ENCODE measurements at regions not wholly inside any gene's neighbourhood (a gene's known extent, or its start where the extent isn't known, plus 50 kb on each side); places are given as distances from the start of the nearest gene placed in this dataset.

- H3K27ac ChIP-seq: no peak overlapping the region
- no peaks in the 10 kb centered on the region for H3K36me3 ChIP-seq
- TF ChIP-seq POLR2A (IDR thresholded peaks at IDR 0.05) (no peak), POLR2AphosphoS5 (IDR thresholded peaks at IDR 0.05) (no peak), EP300 (IDR thresholded peaks at IDR 0.05) (no peak), CTCF (IDR thresholded peaks at IDR 0.05) (no peak)
- H3K4me1 ChIP-seq: no peaks in the 10 kb centered on the region
- no peak for DNase-seq
- intact Hi-C loops (cut with DNase I): no loop called here
- no peaks in the 10 kb centered on the region for H3K9me3 ChIP-seq
- H3K27me3 ChIP-seq: no peaks in the 10 kb centered on the region
- H3K4me3 ChIP-seq: no peak overlapping the region
Measured at GRCh38 chr1:191636345-191636744, 521.9 kb upstream of the RGS18 start.

DNA sequence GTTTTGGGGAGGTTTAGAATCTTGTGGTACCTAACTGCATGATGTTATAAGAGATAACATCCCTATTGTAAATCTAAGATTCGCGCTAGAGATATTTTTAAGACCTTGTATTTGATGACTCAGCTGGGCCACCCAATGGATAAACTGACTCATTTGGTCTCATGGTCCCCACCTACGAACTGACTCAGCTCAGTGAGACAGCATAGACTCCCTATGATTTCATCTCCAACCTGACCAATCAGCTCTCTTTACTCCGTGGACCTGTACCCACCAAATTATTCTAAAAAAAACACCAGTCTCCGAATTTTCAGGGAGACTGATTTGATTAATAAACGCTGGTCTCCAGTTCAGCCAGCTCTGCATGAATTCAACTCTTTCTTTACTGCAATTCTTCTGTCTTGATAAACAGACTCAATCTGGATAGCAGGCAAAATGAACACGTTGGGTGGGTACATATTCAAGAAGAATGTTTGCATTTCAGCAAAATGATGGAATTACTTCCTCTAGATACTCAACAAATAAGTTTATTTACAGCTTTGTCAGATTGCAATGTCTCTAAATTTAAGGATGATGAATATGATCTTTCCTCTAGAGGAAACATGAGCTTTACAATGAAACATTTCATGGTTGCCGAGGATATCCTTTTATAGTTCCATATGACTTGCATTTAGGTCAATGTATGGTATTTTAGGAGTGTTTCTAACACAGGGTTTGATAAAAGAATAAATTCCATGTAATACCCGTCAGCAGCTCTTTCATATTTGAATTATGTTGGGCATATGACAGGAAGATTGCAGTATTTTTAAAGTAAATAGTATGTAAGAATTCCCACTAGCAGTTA is 516.6 kb upstream of the RGS18 start:
- peaks cover 0 to 7% (median 0%) of the 10 kb centered on the region in 4 donors for H3K4me1 ChIP-seq
- no peak overlapping the region for H3K27ac ChIP-seq
- no peak overlapping the region for H3K4me3 ChIP-seq
- no peak for TF ChIP-seq EP300 (IDR thresholded peaks at IDR 0.05)
- no peak for TF ChIP-seq POLR2AphosphoS5 (IDR thresholded peaks at IDR 0.05)
- TF ChIP-seq POLR2A (IDR thresholded peaks at IDR 0.05): no peak
- no peak for TF ChIP-seq CTCF (IDR thresholded peaks at IDR 0.05)
- no peak for DNase-seq
- intact Hi-C loops (cut with DNase I): no loop called here
- WGBS, 2 donors: 57 to 81% methylated on average over 9 of the region's 9 CpGs
- H3K27me3 ChIP-seq: no peaks in the 10 kb centered on the region
- H3K9me3 ChIP-seq: no peaks in the 10 kb centered on the region
- no peaks in the 10 kb centered on the region for H3K36me3 ChIP-seq

DNA sequence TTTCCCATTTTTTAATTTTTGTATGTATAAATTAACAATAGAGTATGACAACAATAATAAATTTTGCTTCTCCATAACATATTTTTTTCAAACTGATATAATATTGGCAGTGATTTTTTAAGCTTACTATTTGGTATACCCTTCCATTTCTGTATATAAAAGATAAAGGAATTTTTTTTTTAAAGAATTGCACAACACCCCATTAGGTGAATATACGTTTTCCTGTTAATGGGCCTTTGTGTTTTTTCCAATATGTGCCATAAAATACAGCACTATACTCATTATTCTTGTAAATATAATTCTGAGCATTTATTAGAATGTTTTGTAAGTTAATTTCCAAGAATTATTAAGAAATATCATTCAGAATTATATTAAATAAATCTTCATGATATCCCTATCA is 515.2 kb upstream of the RGS18 start:
- Histone ChIP-seq H3K27ac (no peak overlapping the region), H3K4me1 (peaks cover 0 to 7% (median 0%) of the 10 kb centered on the region in 4 donors), H3K27me3 (no peaks in the 10 kb centered on the region), H3K9me3 (no peaks in the 10 kb centered on the region), H3K4me3 (no peak overlapping the region), H3K36me3 (no peaks in the 10 kb centered on the region)
- 51 to 75% methylated on average over 1 of the region's 1 CpG for WGBS, 2 donors
- intact Hi-C loops (cut with DNase I): no loop called here
- DNase-seq: no peak
- no peak for TF ChIP-seq CTCF (IDR thresholded peaks at IDR 0.05)
- no peak for TF ChIP-seq POLR2AphosphoS5 (IDR thresholded peaks at IDR 0.05)
- no peak for TF ChIP-seq POLR2A (IDR thresholded peaks at IDR 0.05)
- TF ChIP-seq EP300 (IDR thresholded peaks at IDR 0.05): no peak

- H3K27me3 ChIP-seq: no peaks in the 10 kb centered on the region
- H3K4me3 ChIP-seq: no peak overlapping the region
- 60 to 85% methylated on average over 2 of the region's 2 CpGs for WGBS, 2 donors
- intact Hi-C loops (cut with DNase I): no loop called here
- no peak overlapping the region for H3K27ac ChIP-seq
- no peak for DNase-seq
- TF ChIP-seq EP300 (IDR thresholded peaks at IDR 0.05): no peak
- no peak for TF ChIP-seq CTCF (IDR thresholded peaks at IDR 0.05)
- no peak for TF ChIP-seq POLR2A (IDR thresholded peaks at IDR 0.05)
- no peak for TF ChIP-seq POLR2AphosphoS5 (IDR thresholded peaks at IDR 0.05)
- H3K4me1 ChIP-seq: peaks cover 0 to 7% (median 0%) of the 10 kb centered on the region in 4 donors
- H3K36me3 ChIP-seq: no peaks in the 10 kb centered on the region
- no peaks in the 10 kb centered on the region for H3K9me3 ChIP-seq
Measured at GRCh38 chr1:191648939-191649338, 509.3 kb upstream of the RGS18 start.

DNA sequence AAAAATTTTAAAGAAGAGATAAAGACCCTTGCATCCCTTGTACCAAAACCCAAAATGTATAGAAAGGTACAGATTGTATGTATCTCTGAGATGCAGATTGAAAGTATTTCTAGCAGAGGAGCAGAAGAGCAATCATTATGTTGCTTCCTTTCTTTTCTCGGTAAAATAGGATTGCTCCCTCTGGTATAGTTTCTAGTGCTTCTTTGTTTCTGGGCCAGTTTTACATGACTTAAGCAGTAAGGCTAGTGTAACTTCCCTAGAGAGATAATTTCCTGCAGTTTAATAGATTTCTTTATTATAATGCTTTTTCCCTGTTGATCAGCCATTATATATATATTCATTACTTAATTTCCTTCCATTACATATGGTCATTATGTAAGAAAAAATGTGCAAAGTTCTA is 496.2 kb upstream of the RGS18 start:
- Histone ChIP-seq H3K4me3 (no peak overlapping the region), H3K36me3 (no peaks in the 10 kb centered on the region), H3K27ac (no peak overlapping the region), H3K9me3 (no peaks in the 10 kb centered on the region), H3K4me1 (no peaks in the 10 kb centered on the region), H3K27me3 (no peaks in the 10 kb centered on the region)
- no peak for TF ChIP-seq POLR2A (IDR thresholded peaks at IDR 0.05)
- TF ChIP-seq POLR2AphosphoS5 (IDR thresholded peaks at IDR 0.05): no peak
- no peak for TF ChIP-seq CTCF (IDR thresholded peaks at IDR 0.05)
- no peak for TF ChIP-seq EP300 (IDR thresholded peaks at IDR 0.05)
- 83 to 92% methylated on average over 1 of the region's 1 CpG for whole genome bisulfite sequencing, 2 donors
- intact Hi-C loops (cut with DNase I): no loop called here
- no peak for DNase-seq
